Urinary bladder (tissue), 3 donors: ENCODE measurements at regions not wholly inside any gene's neighbourhood (a gene's known extent, or its start where the extent isn't known, plus 50 kb on each side); places are given as distances from the start of the nearest gene placed in this dataset.

Experiments used
- DNase-seq: peaks from one replicate; pipeline ENCODE4 v3.0.0-alpha.2; 2015; ENCODE audit errors: extremely low spot score
- H3K27ac ChIP-seq: one replicate; pipeline ENCODE4 v1.5.1; 2013; ENCODE audit warnings: low read depth, mild to moderate bottlenecking, moderate library complexity
- H3K36me3 ChIP-seq: one replicate; pipeline ENCODE4 v1.6.1; 2013; ENCODE audit warnings: mild to moderate bottlenecking, moderate library complexity; ENCODE audit not compliant: insufficient read depth
- H3K4me1 ChIP-seq: one replicate; pipeline ENCODE4 v1.6.1; 2013; ENCODE audit warnings: mild to moderate bottlenecking, moderate library complexity; ENCODE audit not compliant: insufficient read depth
- H3K4me3 ChIP-seq: one replicate; pipeline ENCODE4 v1.5.1; 2013; ENCODE audit warnings: low read depth, low read length
- WGBS: extraction: QIAGEN DNeasy Blood & Tissue Kit; methylation state at CpG from one replicate; pipeline ENCODE4 v1.1.7; 2013; 5-methylcytosine and 5-hydroxymethylcytosine counted together
- donor health status: healthy with polysubstance abuse.
- donor health status: healthy.

DNA sequence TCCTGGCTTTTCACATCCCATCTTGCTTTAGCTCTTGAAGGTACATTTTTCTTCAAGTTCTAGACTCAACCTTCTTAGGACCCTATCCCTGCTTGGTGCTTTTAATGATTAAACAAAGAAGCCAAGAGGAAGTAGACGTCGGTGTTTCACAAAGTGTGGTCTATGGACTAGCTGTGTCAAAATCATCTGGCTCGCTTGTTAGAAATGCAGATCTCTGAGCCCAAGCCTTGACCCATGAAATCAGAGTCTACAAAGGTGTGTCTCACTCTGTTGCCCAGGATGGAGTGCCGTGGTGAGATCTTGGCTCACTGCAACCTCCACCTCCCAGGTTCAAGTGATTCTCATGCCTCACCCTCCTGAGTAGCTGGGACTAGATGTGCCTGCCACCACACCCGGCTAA is 295.5 kb upstream of the KAZN start:
- no peak for DNase-seq
- Histone ChIP-seq H3K36me3 (no peaks in the 10 kb centered on the region), H3K4me1 (no peaks in the 10 kb centered on the region), H3K4me3 (no peak overlapping the region), H3K27ac (no peak overlapping the region)
- 93% methylated on average over 5 of the region's 5 CpGs for WGBS

- WGBS, result 28% methylated on average over 7 of the region's 7 CpGs
- no peak overlapping the region for H3K4me3 ChIP-seq
- no peaks in the 10 kb centered on the region for H3K4me1 ChIP-seq
- no peak overlapping the region for H3K27ac ChIP-seq
- no peaks in the 10 kb centered on the region for H3K36me3 ChIP-seq
- DNase-seq, result no peak
Measured at GRCh38 chr1:14304381-14304865, 294.1 kb upstream of the KAZN start.

DNA sequence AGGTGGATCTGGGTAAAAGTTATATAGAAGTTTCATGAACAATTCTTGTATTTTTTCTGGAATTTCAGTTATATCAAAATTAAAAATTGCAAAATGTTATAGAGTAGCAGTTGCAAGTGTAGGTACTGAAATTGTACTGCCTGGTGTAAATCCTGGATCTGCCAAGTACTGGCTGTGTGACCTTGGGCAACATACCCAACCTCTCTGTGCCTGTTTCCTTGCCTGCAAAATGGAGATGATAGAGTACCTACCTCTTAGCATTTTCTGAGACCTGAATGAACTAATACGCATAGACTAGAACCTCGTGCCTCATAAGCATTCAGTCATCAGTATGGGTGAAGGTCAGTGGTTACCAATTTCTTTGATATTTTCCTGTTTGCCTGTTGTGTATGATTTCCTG is 290.0 kb upstream of the KAZN start:
- WGBS, result 96% methylated on average over 2 of the region's 2 CpGs
- H3K4me3 ChIP-seq, result no peak overlapping the region

DNA sequence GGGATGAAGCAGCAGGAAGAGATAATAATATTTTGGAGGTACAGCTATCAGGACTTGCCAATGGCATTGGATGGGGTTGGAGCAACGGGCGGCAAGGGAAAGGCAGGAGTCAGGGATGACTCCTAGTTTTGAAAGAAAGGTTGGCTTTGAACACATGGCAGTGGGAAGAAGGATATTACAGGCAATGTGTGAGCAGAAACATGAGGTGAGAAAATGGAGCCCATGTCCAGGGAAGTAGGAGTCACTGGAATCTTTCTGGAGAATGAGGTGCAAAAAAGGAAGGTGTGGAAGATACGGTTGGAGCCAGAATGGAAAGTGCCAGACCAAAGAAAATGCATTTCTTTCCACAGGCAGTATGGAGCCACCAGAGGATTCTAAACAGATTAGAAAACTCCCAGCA is 288.5 kb upstream of the KAZN start:
- Histone ChIP-seq H3K27ac (no peak overlapping the region), H3K36me3 (no peaks in the 10 kb centered on the region), H3K4me3 (no peak overlapping the region), H3K4me1 (no peaks in the 10 kb centered on the region)
- WGBS, result 86% methylated on average over 3 of the region's 3 CpGs
- DNase-seq, result no peak

More for the DNA sequence above, 290.0 kb upstream of the KAZN start:
- Histone ChIP-seq H3K36me3 (no peaks in the 10 kb centered on the region), H3K4me1 (no peaks in the 10 kb centered on the region), H3K27ac (no peak overlapping the region)
- no peak for DNase-seq

GRCh38 chr1:14310476-14310875 is 288.0 kb upstream of the KAZN start:
- DNase-seq, result no peak
- WGBS, result 96% methylated on average over 9 of the region's 9 CpGs
- H3K36me3 ChIP-seq, result no peaks in the 10 kb centered on the region
- no peaks in the 10 kb centered on the region for H3K4me1 ChIP-seq
- H3K4me3 ChIP-seq, result no peak overlapping the region
- H3K27ac ChIP-seq, result no peak overlapping the region

GRCh38 chr1:14313731-14314431 is 284.6 kb upstream of the KAZN start:
- H3K4me1 ChIP-seq, result no peaks in the 10 kb centered on the region
- no peaks in the 10 kb centered on the region for H3K36me3 ChIP-seq
- H3K4me3 ChIP-seq, result no peak overlapping the region
- WGBS, result 75% methylated on average over 1 of the region's 1 CpG
- no peak for DNase-seq
- no peak overlapping the region for H3K27ac ChIP-seq

DNA sequence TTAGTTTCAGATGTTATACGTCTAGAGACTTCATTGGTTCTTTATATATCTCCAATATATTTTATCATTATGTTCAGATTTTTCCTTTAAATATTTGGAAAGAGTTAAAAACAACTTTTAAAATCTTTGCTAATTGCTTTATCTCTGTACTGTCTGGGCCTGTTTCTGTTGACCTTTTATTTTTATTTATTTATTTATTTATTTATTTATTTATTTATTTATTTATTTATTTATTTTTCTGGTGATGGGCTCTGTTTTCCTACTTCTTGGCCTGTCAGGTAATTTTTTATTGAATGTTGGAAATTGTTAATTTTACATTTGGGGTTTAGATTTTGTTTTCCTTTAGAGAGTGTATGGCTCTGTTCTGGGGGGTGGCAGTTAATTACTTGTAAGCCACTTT is 279.7 kb upstream of the KAZN start:
- no peaks in the 10 kb centered on the region for H3K4me1 ChIP-seq
- no peak overlapping the region for H3K4me3 ChIP-seq
- H3K27ac ChIP-seq, result no peak overlapping the region
- no peaks in the 10 kb centered on the region for H3K36me3 ChIP-seq
- DNase-seq, result no peak
- 91% methylated on average over 1 of the region's 1 CpG for WGBS

DNA sequence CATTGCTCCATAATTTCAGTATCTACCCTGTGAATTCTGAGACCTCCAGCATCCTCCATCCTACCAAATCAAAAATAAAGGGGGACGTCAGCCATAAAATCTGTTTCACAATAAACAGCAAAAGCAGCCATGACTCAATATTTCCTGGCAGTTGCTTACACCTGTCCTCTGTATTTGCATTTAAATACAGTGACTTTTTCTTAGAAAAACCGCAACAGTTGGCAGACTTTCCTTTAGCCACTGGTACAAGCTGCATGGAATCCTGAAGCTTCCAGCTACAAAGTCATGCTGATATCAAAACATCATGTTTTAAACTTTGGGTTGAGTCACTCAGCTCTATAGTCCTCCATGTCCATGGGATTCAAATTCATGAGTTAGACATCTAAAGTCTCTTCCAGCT is 278.0 kb upstream of the KAZN start:
- 53% methylated on average over 2 of the region's 2 CpGs for WGBS
- no peak for DNase-seq
- no peak overlapping the region for H3K4me3 ChIP-seq
- no peak overlapping the region for H3K27ac ChIP-seq
- no peaks in the 10 kb centered on the region for H3K36me3 ChIP-seq
- no peaks in the 10 kb centered on the region for H3K4me1 ChIP-seq

DNA sequence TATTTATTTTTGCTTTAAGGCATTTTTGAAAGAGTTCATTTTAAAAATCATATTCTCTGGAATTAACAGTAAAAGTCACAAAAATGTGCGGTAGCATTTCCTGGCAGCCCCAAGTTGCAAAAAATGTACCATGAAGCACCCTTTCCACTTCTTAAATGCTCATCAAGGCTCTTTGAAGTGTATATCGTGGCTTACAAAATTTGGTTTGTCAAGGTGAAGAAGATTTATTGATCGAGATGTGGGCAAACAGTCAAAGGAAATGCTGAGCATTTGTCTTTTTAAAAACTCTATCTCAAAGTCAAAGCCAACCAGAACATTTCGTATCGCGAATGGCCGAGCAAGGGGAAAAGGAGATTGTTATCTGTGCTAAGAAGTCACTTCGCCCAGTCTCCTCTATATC is 277.5 kb upstream of the KAZN start:
- Histone ChIP-seq H3K4me3 (no peak overlapping the region), H3K36me3 (no peaks in the 10 kb centered on the region), H3K27ac (no peak overlapping the region), H3K4me1 (no peaks in the 10 kb centered on the region)
- 81% methylated on average over 8 of the region's 8 CpGs for WGBS
- DNase-seq, result no peak

- Histone ChIP-seq H3K27ac (no peak overlapping the region), H3K4me3 (no peak overlapping the region), H3K4me1 (no peaks in the 10 kb centered on the region), H3K36me3 (no peaks in the 10 kb centered on the region)
- WGBS, result 79% methylated on average over 1 of the region's 1 CpG
- no peak for DNase-seq
Measured at GRCh38 chr1:14321422-14321821, 277.1 kb upstream of the KAZN start.

- Histone ChIP-seq H3K4me3 (no peak overlapping the region), H3K36me3 (no peaks in the 10 kb centered on the region), H3K27ac (no peak overlapping the region), H3K4me1 (no peaks in the 10 kb centered on the region)
- WGBS, result 44% methylated on average over 2 of the region's 2 CpGs
- peak; percentile 54 for DNase-seq
Measured at GRCh38 chr1:14323568-14324247, 274.8 kb upstream of the KAZN start.

GRCh38 chr1:14324248-14324630 is 274.2 kb upstream of the KAZN start:
- Histone ChIP-seq H3K4me1 (no peaks in the 10 kb centered on the region), H3K4me3 (no peak overlapping the region), H3K36me3 (no peaks in the 10 kb centered on the region), H3K27ac (no peak overlapping the region)
- no peak for DNase-seq
- 50% methylated on average over 2 of the region's 2 CpGs for WGBS

DNA sequence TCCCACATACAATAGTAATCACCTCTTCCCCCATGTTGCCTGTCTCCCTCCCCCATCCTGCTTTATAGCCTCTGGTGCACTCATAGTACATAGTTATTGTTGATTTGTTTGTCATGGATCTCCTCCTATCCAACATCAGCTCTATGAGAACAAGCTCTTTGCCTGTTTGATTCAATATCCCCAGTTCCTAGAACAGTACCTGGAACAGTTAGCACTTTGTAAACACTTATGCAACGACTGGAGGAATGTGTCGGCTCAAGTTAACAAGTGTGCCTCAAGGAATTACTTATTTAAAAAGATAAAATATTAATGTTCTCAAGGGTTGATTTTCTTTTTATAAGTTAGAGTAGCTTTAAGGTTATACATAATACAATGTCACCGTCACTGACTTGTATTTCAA is 271.6 kb upstream of the KAZN start:
- 80% methylated on average over 3 of the region's 3 CpGs for WGBS
- H3K27ac ChIP-seq, result no peak overlapping the region
- H3K4me3 ChIP-seq, result no peak overlapping the region
- no peaks in the 10 kb centered on the region for H3K36me3 ChIP-seq
- H3K4me1 ChIP-seq, result peaks cover 1% of the 10 kb centered on the region
- no peak for DNase-seq

GRCh38 chr1:14328685-14329084 is 269.8 kb upstream of the KAZN start:
- Histone ChIP-seq H3K4me1 (peaks cover 1% of the 10 kb centered on the region), H3K27ac (no peak overlapping the region), H3K36me3 (no peaks in the 10 kb centered on the region), H3K4me3 (no peak overlapping the region)
- DNase-seq, result no peak
